H9 (cell line): ENCODE measurements at regions not wholly inside any gene's neighbourhood (a gene's known extent, or its start where the extent isn't known, plus 50 kb on each side); places are given as distances from the start of the nearest gene placed in this dataset.
A peak's percentile ranks its signal among the peaks of the same experiment; 100 is the strongest.

Experiments used
- DNase-seq: peaks from one replicate; pipeline ENCODE4 v3.0.0-alpha.2; 2017
- H2AFZ ChIP-seq: one replicate; pipeline ENCODE4 v1.6.1; 2013; ENCODE audit warnings: mild to moderate bottlenecking, low read length, control low read depth, moderate library complexity
- H2AK5ac ChIP-seq: 2 replicates; pipeline ENCODE4 v1.6.1; 2013; ENCODE audit warnings: low read length, control low read depth, mixed read lengths; ENCODE audit not compliant: insufficient read length
- H2BK120ac ChIP-seq: one replicate; pipeline ENCODE4 v1.6.1; 2013; ENCODE audit warnings: low read depth, mild to moderate bottlenecking, low read length, control low read depth, inconsistent platforms; ENCODE audit not compliant: poor library complexity, severe bottlenecking
- H2BK12ac ChIP-seq: 2 replicates; pipeline ENCODE4 v1.6.1; 2013; ENCODE audit warnings: low read length, control low read depth, mixed read lengths, low read depth; ENCODE audit not compliant: insufficient read length
- H2BK15ac ChIP-seq: 2 replicates; pipeline ENCODE4 v1.6.1; 2013; ENCODE audit warnings: low read depth, low read length, control low read depth
- H2BK20ac ChIP-seq: one replicate; pipeline ENCODE4 v1.6.1; 2013; ENCODE audit warnings: low read depth, mild to moderate bottlenecking, low read length, control low read depth, inconsistent platforms; ENCODE audit not compliant: poor library complexity, severe bottlenecking
- H2BK5ac ChIP-seq: 2 replicates; pipeline ENCODE4 v1.6.1; 2013; ENCODE audit warnings: low read length, control low read depth, mixed read lengths; ENCODE audit not compliant: insufficient read length
- H3K14ac ChIP-seq: 2 replicates; pipeline ENCODE4 v1.6.1; 2013; ENCODE audit warnings: low read length, control low read depth; ENCODE audit not compliant: insufficient read depth
- H3K18ac ChIP-seq: 2 replicates; pipeline ENCODE4 v1.6.1; 2013; ENCODE audit warnings: low read depth, mild to moderate bottlenecking, mixed read lengths, low read length, control low read depth; ENCODE audit not compliant: insufficient read length
- H3K23ac ChIP-seq: 2 replicates; pipeline ENCODE4 v1.6.1; 2013; ENCODE audit warnings: low read length, control low read depth, mixed read lengths, low read depth; ENCODE audit not compliant: insufficient read length
- H3K23me2 ChIP-seq: 2 replicates; pipeline ENCODE4 v1.6.1; 2013; ENCODE audit warnings: low read depth, mild to moderate bottlenecking, mixed read lengths, low read length, control low read depth; ENCODE audit not compliant: insufficient read length, poor library complexity, severe bottlenecking
- H3K27ac ChIP-seq: 2 replicates; pipeline ENCODE4 v1.5.1; 2013; ENCODE audit warnings: low read length, control low read depth, mixed read lengths, low read depth; ENCODE audit not compliant: insufficient read length
- H3K27me3 ChIP-seq: 2 replicates; pipeline ENCODE4 v1.6.1; 2013; ENCODE audit warnings: low read length, control low read depth, inconsistent platforms; ENCODE audit not compliant: insufficient read depth
- H3K4ac ChIP-seq: 2 replicates; pipeline ENCODE4 v1.6.1; 2013; ENCODE audit warnings: low read depth, mild to moderate bottlenecking, control low read depth, inconsistent platforms, low read length, moderate library complexity
- H3K4me1 ChIP-seq: 2 replicates; pipeline ENCODE4 v1.6.1; 2013; ENCODE audit warnings: low read length, control low read depth, inconsistent platforms; ENCODE audit not compliant: insufficient read depth
- H3K4me2 ChIP-seq: 2 replicates; pipeline ENCODE4 v1.6.1; 2013; ENCODE audit warnings: low read length, control low read depth, mixed read lengths; ENCODE audit not compliant: insufficient read length, insufficient read depth
- H3K56ac ChIP-seq: 2 replicates; pipeline ENCODE4 v1.6.1; 2013; ENCODE audit warnings: low read depth, mild to moderate bottlenecking, mixed read lengths, low read length, control low read depth; ENCODE audit not compliant: insufficient read length
- H3K79me1 ChIP-seq: 2 replicates; pipeline ENCODE4 v1.6.1; 2013; ENCODE audit warnings: low read depth, mild to moderate bottlenecking, moderate library complexity, low read length, control low read depth, inconsistent platforms; ENCODE audit not compliant: insufficient read depth, poor library complexity, severe bottlenecking
- H3K79me2 ChIP-seq: 2 replicates; pipeline ENCODE4 v1.6.1; 2013; ENCODE audit warnings: low read length, control low read depth, inconsistent platforms; ENCODE audit not compliant: insufficient read depth
- H3K9ac ChIP-seq: 2 replicates; pipeline ENCODE4 v1.6.1; 2013; ENCODE audit warnings: low read length, control low read depth, mixed read lengths; ENCODE audit not compliant: insufficient read length; ENCODE audit errors: extremely low read depth
- H3K9me3 ChIP-seq: one replicate; pipeline ENCODE4 v1.6.1; 2013; ENCODE audit warnings: low read depth, low read length, inconsistent platforms; ENCODE audit not compliant: control insufficient read depth
- H3T11ph ChIP-seq: one replicate; pipeline ENCODE4 v1.6.1; 2013; ENCODE audit warnings: mild to moderate bottlenecking, low read length, control low read depth, inconsistent platforms
- H4K20me1 ChIP-seq: one replicate; pipeline ENCODE4 v1.6.1; 2013; ENCODE audit not compliant: control insufficient read depth, insufficient read length, insufficient read depth
- H4K5ac ChIP-seq: 2 replicates; pipeline ENCODE4 v1.6.1; 2013; ENCODE audit warnings: low read depth, mild to moderate bottlenecking, mixed read lengths, low read length, control low read depth; ENCODE audit not compliant: insufficient read length
- H4K8ac ChIP-seq: replicated peaks from 2 replicates; pipeline ENCODE4 v1.6.1; 2013; ENCODE audit warnings: low read length, control low read depth, mixed read lengths, low read depth; ENCODE audit not compliant: insufficient read length
- H4K91ac ChIP-seq: 2 replicates; pipeline ENCODE4 v1.6.1; 2013; ENCODE audit warnings: low read depth, mild to moderate bottlenecking, moderate library complexity, mixed read lengths, low read length, control low read depth; ENCODE audit not compliant: insufficient read length
- H3K27ac Mint-ChIP-seq, 3 experiments: 2 replicates in 2 of 3; 3 replicates in 1 of 3; pipeline ENCODE4 v1.8.0; 2020 to 2021; ENCODE audit warnings: mixed read lengths in 3 of 3, mild to moderate bottlenecking in 1 of 3, moderate library complexity in 1 of 3
- H3K27me3 Mint-ChIP-seq: 2 replicates; pipeline ENCODE4 v1.8.0; 2021; ENCODE audit warnings: low read depth, mild to moderate bottlenecking, moderate library complexity, mixed read lengths
- H3K36me3 Mint-ChIP-seq, 3 experiments: 2 replicates in 2 of 3; 3 replicates in 1 of 3; pipeline ENCODE4 v1.8.0; 2020 to 2021; ENCODE audit warnings: low read depth in 3 of 3, mixed read lengths in 3 of 3; ENCODE audit not compliant: insufficient read depth in 1 of 3
- H3K4me1 Mint-ChIP-seq, 2 experiments: 2 replicates each; pipeline ENCODE4 v1.8.0; 2020; ENCODE audit warnings: mixed read lengths in 2 of 2
- H3K4me3 Mint-ChIP-seq, 2 experiments: 2 replicates in 1 of 2; 3 replicates in 1 of 2; pipeline ENCODE4 v1.8.0; 2020 to 2021; ENCODE audit warnings: mild to moderate bottlenecking in 2 of 2, mixed read lengths in 2 of 2, moderate library complexity in 1 of 2
- H3K9me3 Mint-ChIP-seq, 2 experiments: 2 replicates in 1 of 2; 3 replicates in 1 of 2; pipeline ENCODE4 v1.8.0; 2020; ENCODE audit warnings: mild to moderate bottlenecking in 2 of 2, mixed read lengths in 2 of 2, moderate library complexity in 1 of 2
- CTCF ChIP-seq: fragments of 200-600 bp; sonication (generic); conservative IDR thresholded peaks from 3 replicates; pipeline ENCODE4 v1.8.0; 2021; ENCODE audit warnings: antibody characterized with exemption, mild to moderate bottlenecking
- WGBS: extraction: QIAGEN DNeasy Blood & Tissue Kit; methylation state at CpG from one replicate; pipeline ENCODE4 v1.1.7; 2013; ENCODE audit warnings: missing lambda C conversion rate, low lambda C conversion rate, mixed read lengths; ENCODE audit not compliant: insufficient read length; ENCODE audit errors: extremely low coverage; 5-methylcytosine and 5-hydroxymethylcytosine counted together

GRCh38 chr4:10944321-10944720 lies 259.8 kb upstream of the CLNK start:
- no peak overlapping the region for H4K8ac ChIP-seq
- H2BK15ac ChIP-seq = no peak overlapping the region
- H3K4me2 ChIP-seq = no peak overlapping the region
- Mint-ChIP-seq H3K27ac (peak overlapping the region in 1 of 3 experiments; percentile 70; a peak in 1 of 7 replicates), H3K4me1 (no peaks in the 10 kb centered on the region; a peak in 1 of 4 replicates), H3K36me3 (peaks cover 6 to 24% (median 13%) of the 10 kb centered on the region in 3 experiments), H3K9me3 (peaks cover 30 to 45% of the 10 kb centered on the region in 2 experiments), H3K4me3 (no peak overlapping the region), H3K27me3 (peaks cover 6% of the 10 kb centered on the region)
- no peaks in the 10 kb centered on the region for H3K27me3 ChIP-seq
- H4K5ac ChIP-seq = no peak overlapping the region
- no peak overlapping the region for H3K18ac ChIP-seq
- no peak overlapping the region for H2BK120ac ChIP-seq
- no peak overlapping the region for H3K4ac ChIP-seq
- H3T11ph ChIP-seq = no peak overlapping the region
- H2AK5ac ChIP-seq = no peak overlapping the region
- H3K56ac ChIP-seq = no peak overlapping the region
- no peak overlapping the region for H3K27ac ChIP-seq
- H3K79me2 ChIP-seq = no peaks in the 10 kb centered on the region
- no peak overlapping the region for H2BK5ac ChIP-seq
- H3K9me3 ChIP-seq = no peaks in the 10 kb centered on the region
- WGBS = no CpG with 5 or more reads among the region's 1 CpG
- no peaks in the 10 kb centered on the region for H3K4me1 ChIP-seq
- H2BK20ac ChIP-seq = no peak overlapping the region
- H3K14ac ChIP-seq = no peak overlapping the region
- no peak overlapping the region for H3K23ac ChIP-seq
- no peaks in the 10 kb centered on the region for H4K20me1 ChIP-seq
- no peak overlapping the region for H3K9ac ChIP-seq
- H4K91ac ChIP-seq = no peak overlapping the region
- H3K23me2 ChIP-seq = no peaks in the 10 kb centered on the region
- H2AFZ ChIP-seq = no peak overlapping the region
- no peak for DNase-seq
- H3K79me1 ChIP-seq = no peaks in the 10 kb centered on the region
- no peak overlapping the region for H2BK12ac ChIP-seq
- TF ChIP-seq CTCF = no peak
